ENCODE measurements at regions not wholly inside any gene's neighbourhood (a gene's known extent, or its start where the extent isn't known, plus 50 kb on each side); places are given as distances from the start of the nearest gene placed in this dataset.
"Not testable (repeated sequence)": the region's sequence is repeated elsewhere in the genome, so short reads cannot be mapped to it uniquely, and the experiment has no call there.

DNA sequence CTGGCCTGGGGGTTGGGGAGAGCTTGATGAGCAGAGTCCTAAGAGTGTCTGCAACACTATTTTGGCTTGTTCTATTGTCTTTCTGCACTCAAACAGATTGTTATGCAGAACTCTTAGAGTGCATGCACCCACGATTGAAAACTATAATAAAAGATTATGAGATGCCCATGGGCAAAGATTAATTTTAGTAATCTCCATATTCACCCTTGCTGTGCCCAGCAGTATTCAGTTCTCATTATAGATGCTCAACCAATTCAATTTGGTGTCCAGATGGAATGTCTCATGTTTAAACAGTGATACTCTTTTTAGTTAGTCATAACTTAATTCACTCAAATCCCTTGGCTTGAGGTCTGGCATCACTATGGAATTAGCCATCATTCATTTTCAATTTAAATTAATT, 952.5 kb downstream of the CDH8 start:
- intact Hi-C loops (cut with DNase I): no loop called here
- DNase-seq: no peak

DNA sequence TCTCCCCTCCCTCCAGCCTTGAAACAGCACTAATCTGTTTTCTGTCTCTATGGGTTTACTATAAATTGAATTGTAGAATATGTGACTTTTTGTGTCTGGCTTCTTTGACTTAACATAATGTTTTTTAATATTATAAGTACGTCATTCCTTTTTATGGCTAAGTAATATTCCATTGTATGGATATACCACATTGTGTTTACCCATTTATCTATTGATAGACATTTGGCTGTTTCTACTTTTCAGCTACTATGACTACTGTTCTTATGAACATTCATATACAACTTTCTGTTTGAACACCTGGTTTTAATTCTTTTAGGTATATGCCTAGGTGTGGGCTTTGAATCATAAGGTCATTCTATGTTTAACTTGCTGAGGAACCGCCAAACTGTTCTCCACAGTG, 961.9 kb downstream of the CDH8 start:
- DNase-seq: no peak
- intact Hi-C loops (cut with DNase I): no loop called here

DNA sequence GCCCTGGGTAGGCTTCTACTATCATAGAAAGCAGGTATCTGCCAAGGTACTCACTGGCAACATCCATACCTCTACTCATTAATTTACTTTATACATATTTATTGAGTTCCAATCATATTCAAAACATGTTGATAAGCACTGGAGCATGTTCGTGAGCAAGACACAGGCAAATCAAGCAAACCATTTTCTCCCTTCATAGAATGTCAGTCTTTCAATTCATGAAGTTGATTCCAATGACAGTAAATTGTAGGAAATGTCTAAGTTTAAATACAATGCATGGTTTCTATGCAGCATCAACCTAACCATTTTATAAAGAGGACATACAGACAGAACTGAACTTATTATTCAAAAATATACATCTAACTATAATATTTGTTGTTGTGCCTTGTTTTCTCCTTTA, 978.6 kb downstream of the CDH8 start:
- no peak for DNase-seq
- intact Hi-C loops (cut with DNase I): no loop called here

DNA sequence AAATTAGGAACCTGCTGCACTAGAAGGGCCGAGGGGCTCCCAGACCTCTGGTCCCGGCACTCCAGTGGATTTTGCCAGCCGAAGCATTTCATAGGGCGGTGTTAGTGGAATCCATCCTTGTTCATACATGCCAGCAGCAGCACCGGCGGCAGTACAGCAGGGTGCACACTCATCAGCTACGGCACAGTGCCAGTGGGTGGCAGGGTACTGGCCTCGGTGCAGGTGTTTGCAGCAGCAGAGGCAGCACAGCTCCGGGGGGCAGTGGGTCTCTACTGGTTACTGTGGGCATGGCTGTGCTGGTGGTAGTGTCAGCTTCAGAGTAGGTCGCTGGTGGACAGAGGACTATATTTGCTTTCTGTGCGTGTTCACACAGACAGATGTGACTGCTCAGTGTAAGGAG, 985.7 kb downstream of the CDH8 start:
- no peak for DNase-seq
- intact Hi-C loops (cut with DNase I): no loop called here

DNA sequence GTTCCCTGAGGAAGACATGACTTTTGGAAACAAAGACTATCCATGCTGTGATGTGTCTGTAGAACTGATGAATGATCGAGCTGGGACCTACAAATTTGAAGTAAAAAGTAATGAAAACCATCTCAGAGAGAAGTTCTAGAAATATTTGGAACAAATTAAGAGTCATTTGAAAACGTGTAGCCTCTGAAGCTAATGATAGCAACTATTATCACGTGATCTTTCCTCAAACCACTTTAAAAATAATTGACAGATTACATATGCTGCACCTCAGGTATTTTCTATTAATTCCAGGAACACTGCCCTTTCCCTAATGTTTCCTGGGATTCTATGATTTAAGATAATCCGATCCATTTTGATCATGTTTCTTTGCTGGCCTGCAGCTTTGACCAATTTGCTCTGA, 990.3 kb downstream of the CDH8 start:
- intact Hi-C loops (cut with DNase I): no loop called here
- no peak for DNase-seq

DNA sequence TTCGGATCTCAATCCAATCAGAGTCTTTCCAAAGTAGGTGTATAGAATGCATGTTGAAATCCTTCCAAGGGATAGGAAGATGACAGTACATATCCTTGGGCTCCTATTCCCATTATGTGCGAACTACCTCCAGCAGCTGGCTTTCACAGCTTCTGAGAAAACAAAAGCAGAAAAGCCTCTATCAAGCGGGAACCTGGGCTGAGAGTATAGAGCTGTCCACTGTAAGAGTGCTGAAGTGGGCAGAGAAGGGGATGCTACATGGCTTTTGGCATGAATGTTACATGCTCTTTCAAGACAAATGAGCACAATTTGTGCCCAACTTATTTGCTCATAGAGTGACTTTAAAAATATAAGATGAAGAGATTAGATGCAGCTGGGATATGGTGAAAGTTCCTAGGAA, 993.5 kb downstream of the CDH8 start:
- DNase-seq: no peak
- intact Hi-C loops (cut with DNase I): no loop called here

DNA sequence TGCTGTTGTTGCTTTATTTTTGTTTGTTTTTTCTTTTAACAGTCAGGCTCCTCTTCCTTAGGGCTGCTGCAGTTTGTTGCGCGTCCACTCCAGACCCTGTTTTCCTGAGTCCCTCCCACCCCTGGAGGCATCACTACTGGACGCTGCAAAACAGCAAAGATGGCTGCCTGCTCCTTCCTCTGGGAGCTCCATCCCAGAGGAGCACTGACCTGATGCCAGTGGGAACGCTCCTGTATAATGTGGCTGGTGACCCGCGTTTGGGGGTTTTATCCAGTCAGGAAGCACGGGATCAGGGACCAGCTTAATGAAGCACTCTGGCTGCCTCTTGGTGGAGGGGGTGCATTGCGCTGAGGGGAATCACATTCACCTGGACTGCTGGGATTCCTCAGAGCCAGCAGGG, 1005.6 kb downstream of the CDH8 start:
- intact Hi-C loops (cut with DNase I): no loop called here
- no peak for DNase-seq

DNA sequence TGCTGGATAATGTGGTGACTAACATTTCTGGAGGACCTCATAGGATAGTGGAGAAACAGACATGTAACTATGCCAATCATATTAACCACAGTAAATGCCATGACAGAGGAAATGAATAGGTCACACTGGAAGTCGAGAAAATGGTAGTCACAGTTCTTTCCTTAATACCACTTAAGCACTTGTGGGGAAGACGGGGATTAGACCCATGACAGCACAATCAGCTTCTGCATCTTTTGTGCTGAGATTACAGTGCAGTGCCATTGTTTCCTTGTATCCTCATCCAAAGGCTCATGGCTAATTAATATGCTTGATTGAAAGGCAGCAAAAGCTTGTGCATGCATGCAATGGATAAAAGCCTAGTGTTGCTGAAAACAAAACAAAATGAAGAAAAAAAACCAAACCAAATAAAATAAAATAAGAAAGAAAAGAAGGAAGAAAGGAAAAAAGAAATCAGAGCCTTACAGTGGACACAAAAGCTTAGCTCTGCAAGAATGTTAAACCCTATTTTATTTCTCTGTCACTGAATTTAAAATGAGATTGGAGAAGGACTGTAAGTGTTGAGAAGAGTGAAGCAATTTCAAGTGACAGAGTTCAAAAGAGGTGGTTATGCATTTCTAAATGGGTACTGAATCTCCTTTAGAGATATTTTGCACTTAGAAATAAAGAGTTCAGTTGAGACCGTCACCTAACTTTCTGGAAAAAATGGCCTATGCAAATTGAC, 1011.9 kb downstream of the CDH8 start:
- DNase-seq: no peak
- intact Hi-C loops (cut with DNase I): no loop called here

DNA sequence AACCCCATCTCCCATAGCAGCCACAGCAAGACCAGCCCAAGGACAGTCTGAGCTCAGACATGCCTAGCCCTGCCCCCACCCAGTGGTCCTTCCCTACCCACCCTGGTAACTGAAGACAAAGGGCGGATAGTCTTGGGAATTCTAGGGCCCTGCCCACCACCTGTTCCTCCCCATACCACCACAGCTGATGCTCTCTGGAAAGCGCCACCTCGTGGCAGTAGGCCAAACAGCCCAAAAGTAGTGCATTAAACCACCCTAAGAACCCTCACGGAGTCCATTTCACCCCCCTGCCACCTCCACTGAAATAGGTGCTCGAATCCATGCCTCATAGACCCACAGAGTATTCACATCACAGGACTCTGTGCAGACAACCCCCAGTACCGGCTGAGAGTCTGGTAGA, 1021.4 kb downstream of the CDH8 start:
- intact Hi-C loops (cut with DNase I): no loop called here
- no peak for DNase-seq

DNA sequence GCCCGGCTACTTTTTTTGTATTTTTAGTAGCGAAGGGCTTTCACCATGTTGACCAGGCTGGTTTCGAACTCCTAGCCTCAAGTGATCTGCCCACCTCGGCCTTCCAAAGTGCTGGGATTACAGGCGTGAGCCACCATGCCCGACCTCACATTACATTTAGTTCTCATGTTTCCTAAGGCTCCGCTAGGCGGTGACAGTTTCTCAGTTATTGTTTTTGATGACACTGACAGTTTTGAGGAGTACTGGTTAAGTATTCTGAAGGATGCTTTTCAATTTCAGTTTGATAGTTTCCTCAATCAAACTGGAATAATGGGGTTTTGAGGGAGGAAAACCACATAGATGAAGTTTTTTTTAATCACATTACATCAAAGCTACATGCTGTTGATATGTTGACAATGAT, 1028.5 kb downstream of the CDH8 start:
- DNase-seq: no peak
- intact Hi-C loops (cut with DNase I): no loop called here

DNA sequence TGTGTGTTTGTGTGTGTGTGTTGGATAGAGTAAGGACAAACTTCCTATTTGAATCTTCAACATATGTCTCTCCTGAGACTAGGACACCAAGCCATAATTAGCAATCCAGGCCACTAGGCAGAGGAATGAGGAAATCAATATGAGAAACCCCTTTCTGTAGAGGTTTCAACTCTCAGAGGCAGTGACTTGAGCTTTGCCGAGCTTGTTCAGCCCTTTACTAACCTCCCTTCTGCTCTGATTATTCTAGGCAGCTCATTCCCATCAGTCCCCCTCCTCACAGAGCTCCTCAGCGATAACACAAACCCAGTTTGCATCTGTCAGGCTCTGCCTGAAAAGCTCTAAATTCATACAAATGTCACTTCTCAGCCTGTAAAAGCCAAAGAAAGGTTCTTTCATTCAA, 1030.3 kb downstream of the CDH8 start:
- intact Hi-C loops (cut with DNase I): no loop called here
- no peak for DNase-seq

DNA sequence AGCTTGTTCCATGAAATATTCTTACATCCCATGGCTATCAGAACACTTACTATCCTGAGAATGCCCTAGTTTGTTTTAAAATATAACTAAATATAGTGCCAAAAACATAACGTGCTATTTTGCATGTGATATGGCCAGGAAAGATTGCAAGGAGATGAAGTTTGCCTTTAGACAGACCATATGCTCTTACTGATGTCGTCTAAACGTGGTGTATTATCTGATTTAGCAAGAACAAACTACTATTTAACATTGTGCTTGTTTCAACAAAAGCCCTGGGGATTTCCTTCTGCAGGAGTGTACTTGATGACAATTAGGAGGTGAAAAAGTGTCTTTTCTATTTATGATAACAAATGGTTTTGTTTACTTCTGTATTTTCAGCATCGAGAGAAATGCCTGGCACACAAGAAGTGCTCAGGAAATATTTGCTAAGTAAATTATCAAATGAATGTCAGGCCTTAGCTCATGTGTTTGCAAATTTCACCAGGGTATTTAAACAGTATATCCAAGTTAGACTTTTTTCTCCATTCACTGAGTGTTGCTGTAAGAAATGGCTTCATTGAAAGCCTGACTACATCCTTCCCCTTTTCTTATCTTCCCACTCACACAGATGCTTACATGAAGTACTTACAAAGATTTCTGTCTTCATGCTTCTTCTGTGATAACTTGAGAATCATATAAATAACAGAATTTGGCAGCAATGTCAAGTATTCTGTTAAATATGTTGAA, 1033.6 kb downstream of the CDH8 start:
- intact Hi-C loops (cut with DNase I): no loop called here
- DNase-seq: no peak

DNA sequence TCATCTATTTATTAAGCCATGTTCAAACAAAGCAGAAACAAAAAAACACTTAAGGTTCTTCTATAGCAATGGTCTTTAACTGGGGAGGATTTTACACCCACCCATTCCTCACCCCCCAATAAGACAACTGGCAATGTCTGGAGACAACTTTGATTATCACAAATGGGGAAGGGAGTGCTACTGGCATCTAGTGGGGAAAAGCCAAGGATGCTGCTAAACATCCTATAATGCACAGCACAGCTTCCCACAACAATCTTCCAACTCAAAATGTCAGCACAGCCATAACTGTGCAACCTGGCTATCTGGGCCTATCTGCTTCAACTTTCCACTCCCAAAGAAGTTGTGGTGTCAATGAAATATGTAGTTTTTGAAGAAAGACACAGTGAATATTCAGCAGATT, 1044.4 kb downstream of the CDH8 start:
- intact Hi-C loops (cut with DNase I): no loop called here
- no peak for DNase-seq

DNA sequence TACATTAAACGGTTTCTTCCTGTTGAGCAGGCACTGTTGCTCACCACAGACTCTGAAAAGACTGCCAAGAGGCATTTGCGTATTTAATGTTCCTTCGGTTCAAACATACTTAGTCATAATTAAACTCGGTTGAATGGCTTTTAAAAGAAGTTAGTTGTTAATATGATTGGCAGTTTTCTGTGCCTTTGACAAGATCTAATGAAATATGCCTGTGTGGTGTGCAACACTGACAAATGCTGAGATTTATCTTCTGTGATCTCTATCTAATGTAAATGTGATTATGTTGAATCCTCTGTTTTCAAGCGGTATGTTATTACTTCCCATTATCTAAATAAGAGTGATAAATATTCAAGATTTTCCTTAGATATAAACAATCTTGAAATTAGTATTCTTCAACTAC, 1046.6 kb downstream of the CDH8 start:
- no peak for DNase-seq
- intact Hi-C loops (cut with DNase I): no loop called here

DNA sequence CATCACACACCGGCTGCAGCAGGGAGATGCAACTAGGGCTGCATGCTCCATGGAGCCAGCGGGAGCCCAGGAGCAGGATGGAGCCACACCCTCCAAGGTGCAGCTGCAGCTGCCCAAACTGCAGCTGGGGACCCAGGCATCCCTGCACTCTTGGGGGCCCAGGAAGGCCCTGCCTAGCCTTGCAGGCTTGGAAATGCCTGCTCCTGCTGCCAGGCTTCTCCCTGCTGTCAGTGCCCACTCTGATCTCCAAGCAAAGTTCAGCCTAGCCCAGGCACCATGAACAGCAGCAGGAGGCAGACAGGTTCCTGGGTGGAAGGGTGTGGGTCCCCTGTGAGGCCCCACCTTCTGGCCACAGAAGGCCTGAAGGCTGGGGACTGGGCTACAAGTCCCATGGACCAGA, 1057.1 kb downstream of the CDH8 start:
- no peak for DNase-seq
- intact Hi-C loops (cut with DNase I): no loop called here

DNA sequence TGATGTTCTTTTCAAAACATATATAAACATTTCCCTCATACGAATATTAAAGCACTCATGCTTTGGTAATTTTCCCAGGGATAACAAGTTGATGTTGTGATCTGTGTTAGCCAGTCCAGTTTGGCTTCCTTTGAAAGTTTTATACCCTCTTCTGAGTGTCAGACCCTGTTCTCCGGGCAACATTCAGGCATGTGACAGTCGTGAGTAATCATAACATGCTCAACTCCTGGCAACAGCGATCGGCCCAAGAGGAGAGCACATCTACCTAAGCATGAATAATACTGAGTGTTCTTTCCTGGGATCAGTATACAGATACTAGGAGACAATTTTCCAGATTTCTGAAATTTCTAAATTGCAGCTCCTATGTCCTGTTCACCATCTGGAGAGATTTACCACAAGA, 1086.4 kb downstream of the CDH8 start:
- intact Hi-C loops (cut with DNase I): no loop called here
- no peak for DNase-seq

DNA sequence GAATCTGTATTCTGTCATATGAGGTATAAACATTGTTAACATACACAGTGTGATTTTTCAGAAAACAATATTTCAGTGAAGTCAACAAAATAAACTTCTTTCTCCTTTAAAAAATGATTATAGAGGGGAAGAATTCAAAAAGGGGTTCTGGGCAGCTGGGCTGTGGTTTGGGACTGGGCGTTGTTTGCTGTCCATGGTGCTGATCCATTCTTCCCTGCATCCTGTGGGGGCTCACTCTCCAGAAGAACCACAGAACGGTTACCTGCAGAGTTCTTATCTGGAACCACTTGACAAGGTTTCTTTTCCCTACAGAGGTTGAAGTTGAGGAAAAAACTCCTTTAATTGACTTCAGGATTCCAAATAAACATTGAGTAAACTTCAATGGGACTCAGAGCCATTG, 1091.0 kb downstream of the CDH8 start:
- DNase-seq: no peak
- intact Hi-C loops (cut with DNase I): no loop called here

DNA sequence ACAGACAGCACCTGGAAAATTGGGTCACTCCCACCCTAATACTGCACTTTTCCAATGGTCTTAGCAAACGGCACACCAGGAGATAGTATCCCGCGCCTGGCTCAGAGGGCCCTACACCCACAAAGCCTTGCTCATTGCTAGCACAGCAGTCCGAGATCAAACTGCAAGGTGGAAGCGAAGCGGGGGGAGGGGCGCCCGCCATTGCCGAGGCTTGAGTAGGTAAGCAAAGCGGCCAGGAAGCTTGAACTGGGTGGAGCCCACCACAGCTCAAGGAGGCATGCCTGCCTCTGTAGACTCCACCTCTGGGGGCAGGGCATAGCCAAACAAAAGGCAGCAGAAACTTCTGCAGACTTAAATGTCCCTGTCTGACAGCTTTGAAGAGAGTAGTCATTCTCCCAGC, 1100.0 kb downstream of the CDH8 start:
- intact Hi-C loops (cut with DNase I); DNase-seq: not testable (repeated sequence)

DNA sequence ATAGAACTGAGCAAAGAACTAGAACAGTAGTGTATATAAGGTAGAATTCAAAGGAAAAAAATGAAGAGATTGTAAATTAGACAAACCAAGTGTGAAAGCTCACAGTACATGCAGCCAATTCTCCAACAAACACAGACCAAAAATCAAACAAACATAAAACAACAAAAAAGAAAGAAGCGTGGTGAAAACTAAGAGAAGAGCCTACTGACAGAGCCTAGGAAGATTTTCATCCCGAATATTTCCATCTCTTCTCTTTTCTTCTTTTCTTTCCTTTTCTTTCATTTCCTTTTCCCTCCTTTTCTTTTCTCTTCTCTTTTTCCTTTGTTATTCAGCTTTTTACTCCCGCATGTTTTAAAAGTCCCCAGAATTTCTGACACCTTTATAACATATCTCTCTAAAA, 1103.6 kb downstream of the CDH8 start:
- DNase-seq: no peak
- intact Hi-C loops (cut with DNase I): no loop called here

DNA sequence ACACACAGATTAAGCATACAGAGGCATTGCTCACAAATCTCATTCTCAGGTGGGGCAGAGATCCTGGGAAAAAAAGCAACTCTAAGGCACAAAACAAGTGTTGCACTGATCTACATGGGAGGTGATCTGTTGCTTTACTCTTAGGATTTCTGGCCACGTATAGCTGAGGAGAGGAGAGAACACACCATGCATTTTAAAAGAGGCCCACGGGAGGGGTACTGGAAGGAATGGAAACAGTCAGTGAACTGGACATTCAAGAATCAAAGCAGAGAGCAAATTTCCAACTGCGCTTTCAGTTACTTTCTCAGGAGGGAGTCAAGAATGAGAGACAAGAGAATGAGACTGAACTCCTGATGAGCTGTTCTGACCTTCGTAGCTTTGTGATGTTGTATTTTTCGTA, 1105.9 kb downstream of the CDH8 start:
- intact Hi-C loops (cut with DNase I): no loop called here
- DNase-seq: no peak

DNA sequence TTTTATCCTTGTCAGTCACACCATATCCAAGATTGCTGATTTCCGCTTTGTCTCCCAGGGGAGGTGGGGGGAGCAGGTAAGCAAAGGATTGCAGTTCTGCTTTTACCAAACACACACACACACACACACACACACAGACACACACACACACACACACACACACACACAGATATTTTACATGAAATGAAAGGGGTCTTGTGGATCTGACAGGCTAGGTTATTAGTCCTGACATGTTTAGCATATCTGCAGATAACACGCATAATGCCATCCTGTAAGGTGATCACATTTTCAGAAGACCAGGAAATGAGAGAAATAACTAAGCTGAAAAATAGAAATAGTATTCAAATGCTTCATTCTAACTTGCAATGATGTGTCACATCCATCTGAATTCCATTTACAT, 1113.3 kb downstream of the CDH8 start:
- no peak for DNase-seq
- intact Hi-C loops (cut with DNase I): no loop called here

All from head of caudate nucleus (tissue), 42 donors.